ENCODE measurements at regions not wholly inside any gene's neighbourhood (a gene's known extent, or its start where the extent isn't known, plus 50 kb on each side); places are given as distances from the start of the nearest gene placed in this dataset.

GRCh38 chr10:36451391-36451970 is 673.9 kb upstream of the ANKRD30A start:
- no peaks in the 10 kb centered on the region for H3K4me1 Mint-ChIP-seq
- DNase-seq (ENCODE audit: low spot score in 2 of 2): no peak
- ATAC-seq (replicated peaks; ENCODE audit: extremely low read depth, poor library complexity, severe bottlenecking): no peak
- no peak overlapping the region for H3K4me3 Mint-ChIP-seq
- H3K9me3 Mint-ChIP-seq: no peaks in the 10 kb centered on the region
- no peaks in the 10 kb centered on the region for H3K27me3 Mint-ChIP-seq
- no peaks in the 10 kb centered on the region for H3K36me3 Mint-ChIP-seq (ENCODE audit: insufficient read depth)
- H3K27ac Mint-ChIP-seq (ENCODE audit: low read depth): no peak overlapping the region

- Mint-ChIP-seq H3K27ac (ENCODE audit: low read depth) (no peak overlapping the region), H3K4me1 (no peaks in the 10 kb centered on the region), H3K9me3 (no peaks in the 10 kb centered on the region), H3K4me3 (no peak overlapping the region), H3K36me3 (ENCODE audit: insufficient read depth) (no peaks in the 10 kb centered on the region), H3K27me3 (no peaks in the 10 kb centered on the region)
- no peak for ATAC-seq (replicated peaks; ENCODE audit: extremely low read depth, poor library complexity, severe bottlenecking)
- DNase-seq (ENCODE audit: low spot score in 2 of 2): no peak
These were observed 675.0 kb upstream of the ANKRD30A start for GRCh38 chr10:36450380-36450779.

DNA sequence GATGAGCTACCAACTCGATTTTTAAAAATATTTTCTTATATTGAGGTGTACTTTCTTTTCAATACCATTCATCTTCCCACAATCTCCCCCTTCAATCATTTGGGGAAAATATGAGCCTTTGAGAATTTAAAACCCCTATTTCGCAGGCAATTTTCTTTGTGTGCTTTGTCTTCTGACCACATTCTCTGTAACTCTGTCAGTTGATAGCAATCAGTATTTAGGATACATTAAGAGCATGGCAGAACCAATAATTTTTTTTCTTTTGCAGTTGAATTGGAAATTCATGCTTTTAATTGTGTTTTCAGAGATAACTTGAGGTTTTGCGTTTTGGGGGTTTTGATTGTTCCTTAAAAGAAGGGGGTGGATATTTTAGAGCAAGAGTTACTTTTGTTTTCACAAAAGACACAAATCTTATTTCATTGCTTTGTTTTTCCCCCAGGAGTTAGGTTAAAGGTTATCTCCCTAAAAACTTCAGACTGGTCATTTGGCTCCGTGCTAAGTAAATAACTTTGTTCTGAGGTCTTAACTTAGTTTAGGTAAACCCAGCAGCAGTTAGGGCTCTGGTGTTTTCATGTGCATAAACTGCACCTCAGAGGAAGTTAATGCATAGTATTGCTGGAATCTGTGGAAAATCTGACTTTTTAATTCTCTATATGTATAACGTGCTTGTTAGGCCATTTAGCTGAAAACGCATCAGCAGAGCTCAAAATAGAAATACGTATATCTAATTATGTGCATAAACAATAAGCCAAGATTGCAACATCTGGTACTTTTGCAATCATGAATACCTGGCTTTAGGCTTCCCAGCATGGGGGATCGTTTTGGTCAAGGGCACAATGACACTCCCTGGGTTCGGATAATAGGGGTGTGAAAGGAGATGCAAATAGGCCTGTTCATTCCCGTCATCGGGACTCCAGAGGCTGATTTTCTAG is 676.4 kb upstream of the ANKRD30A start:
- H3K36me3 Mint-ChIP-seq (ENCODE audit: insufficient read depth): no peaks in the 10 kb centered on the region
- H3K4me1 Mint-ChIP-seq: no peaks in the 10 kb centered on the region
- DNase-seq (ENCODE audit: low spot score in 2 of 2) (no peak), ATAC-seq (replicated peaks; ENCODE audit: extremely low read depth, poor library complexity, severe bottlenecking) (no peak)
- no peak overlapping the region for H3K4me3 Mint-ChIP-seq
- no peak overlapping the region for H3K27ac Mint-ChIP-seq (ENCODE audit: low read depth)
- H3K9me3 Mint-ChIP-seq: no peaks in the 10 kb centered on the region
- no peaks in the 10 kb centered on the region for H3K27me3 Mint-ChIP-seq

DNA sequence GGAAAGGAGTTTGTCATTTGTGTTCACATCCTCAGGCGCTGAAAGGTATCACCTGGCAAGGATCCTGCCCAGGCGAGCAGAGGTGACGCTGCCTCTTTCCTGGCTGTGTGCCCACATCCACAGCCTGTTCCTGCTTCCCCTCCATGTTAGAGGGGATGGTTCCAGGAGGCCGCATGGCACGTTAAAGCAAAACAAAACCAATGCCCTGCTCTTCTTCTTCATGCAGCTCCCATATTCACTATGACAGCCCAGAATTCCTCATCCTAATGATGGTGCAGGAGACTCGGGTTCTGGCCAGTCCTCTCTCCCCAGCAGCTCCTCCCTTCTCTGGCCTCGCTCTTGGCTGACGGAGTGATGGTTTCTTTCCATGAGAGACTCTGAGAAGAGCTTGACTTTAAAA is 678.5 kb upstream of the ANKRD30A start:
- Mint-ChIP-seq H3K4me1 (no peaks in the 10 kb centered on the region), H3K27me3 (no peaks in the 10 kb centered on the region), H3K9me3 (no peaks in the 10 kb centered on the region), H3K27ac (ENCODE audit: low read depth) (no peak overlapping the region), H3K36me3 (ENCODE audit: insufficient read depth) (no peaks in the 10 kb centered on the region), H3K4me3 (no peak overlapping the region)
- DNase-seq (ENCODE audit: low spot score in 2 of 2) (no peak), ATAC-seq (replicated peaks; ENCODE audit: extremely low read depth, poor library complexity, severe bottlenecking) (no peak)

DNA sequence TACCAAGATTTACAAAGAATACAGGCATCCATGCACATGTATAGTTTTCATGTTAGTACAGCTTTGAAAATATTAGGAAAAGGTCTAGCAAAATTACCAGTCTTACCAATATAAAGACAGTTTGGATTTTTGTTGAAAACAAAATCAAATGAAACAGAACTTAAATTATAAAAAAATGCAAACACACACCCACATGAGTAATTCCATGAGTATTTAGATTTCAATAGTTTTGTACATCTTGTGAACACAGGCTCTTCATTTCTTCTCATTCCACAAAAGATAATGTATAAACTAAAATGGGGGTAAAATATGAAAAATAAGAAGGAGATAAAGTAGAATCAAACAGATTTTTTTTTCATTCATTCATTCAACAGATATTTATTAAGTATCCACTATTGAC is 682.2 kb upstream of the ANKRD30A start:
- DNase-seq (ENCODE audit: low spot score in 2 of 2) (no peak), ATAC-seq (replicated peaks; ENCODE audit: extremely low read depth, poor library complexity, severe bottlenecking) (no peak)
- Mint-ChIP-seq H3K27ac (ENCODE audit: low read depth) (no peak overlapping the region), H3K4me3 (no peak overlapping the region), H3K9me3 (peaks cover 12% of the 10 kb centered on the region), H3K27me3 (no peaks in the 10 kb centered on the region), H3K4me1 (no peaks in the 10 kb centered on the region), H3K36me3 (ENCODE audit: insufficient read depth) (no peaks in the 10 kb centered on the region)

- Mint-ChIP-seq H3K27me3 (no peaks in the 10 kb centered on the region), H3K27ac (ENCODE audit: low read depth) (no peak overlapping the region), H3K9me3 (peaks cover 12% of the 10 kb centered on the region), H3K4me3 (no peak overlapping the region), H3K4me1 (no peaks in the 10 kb centered on the region), H3K36me3 (ENCODE audit: insufficient read depth) (no peaks in the 10 kb centered on the region)
- DNase-seq (ENCODE audit: low spot score in 2 of 2) (no peak), ATAC-seq (replicated peaks; ENCODE audit: extremely low read depth, poor library complexity, severe bottlenecking) (no peak)
These were observed 683.8 kb upstream of the ANKRD30A start for GRCh38 chr10:36441557-36441956.

- no peaks in the 10 kb centered on the region for H3K4me1 Mint-ChIP-seq
- ATAC-seq (replicated peaks; ENCODE audit: extremely low read depth, poor library complexity, severe bottlenecking) (no peak), DNase-seq (ENCODE audit: low spot score in 2 of 2) (no peak)
- no peaks in the 10 kb centered on the region for H3K27me3 Mint-ChIP-seq
- no peak overlapping the region for H3K27ac Mint-ChIP-seq (ENCODE audit: low read depth)
- no peak overlapping the region for H3K4me3 Mint-ChIP-seq
- no peaks in the 10 kb centered on the region for H3K36me3 Mint-ChIP-seq (ENCODE audit: insufficient read depth)
- peaks cover 12% of the 10 kb centered on the region for H3K9me3 Mint-ChIP-seq
These were observed 684.9 kb upstream of the ANKRD30A start for GRCh38 chr10:36440539-36440938.

GRCh38 chr10:36437367-36437766 is 688.0 kb upstream of the ANKRD30A start:
- H3K4me3 Mint-ChIP-seq: no peak overlapping the region
- ATAC-seq (replicated peaks; ENCODE audit: extremely low read depth, poor library complexity, severe bottlenecking): no peak
- peaks cover 12% of the 10 kb centered on the region for H3K9me3 Mint-ChIP-seq
- H3K36me3 Mint-ChIP-seq (ENCODE audit: insufficient read depth): no peaks in the 10 kb centered on the region
- H3K27ac Mint-ChIP-seq (ENCODE audit: low read depth): no peak overlapping the region
- DNase-seq (ENCODE audit: low spot score in 2 of 2): no peak
- no peaks in the 10 kb centered on the region for H3K4me1 Mint-ChIP-seq
- no peaks in the 10 kb centered on the region for H3K27me3 Mint-ChIP-seq

- DNase-seq (ENCODE audit: low spot score in 2 of 2) (no peak), ATAC-seq (replicated peaks; ENCODE audit: extremely low read depth, poor library complexity, severe bottlenecking) (no peak)
- H3K27ac Mint-ChIP-seq (ENCODE audit: low read depth): no peak overlapping the region
- H3K4me1 Mint-ChIP-seq: no peaks in the 10 kb centered on the region
- H3K36me3 Mint-ChIP-seq (ENCODE audit: insufficient read depth): no peaks in the 10 kb centered on the region
- peaks cover 16% of the 10 kb centered on the region for H3K9me3 Mint-ChIP-seq
- no peaks in the 10 kb centered on the region for H3K27me3 Mint-ChIP-seq
- H3K4me3 Mint-ChIP-seq: no peak overlapping the region
These were observed 696.9 kb upstream of the ANKRD30A start for GRCh38 chr10:36428507-36428906.

- Mint-ChIP-seq H3K27me3 (no peaks in the 10 kb centered on the region), H3K4me1 (no peaks in the 10 kb centered on the region), H3K27ac (ENCODE audit: low read depth) (no peak overlapping the region), H3K9me3 (peaks cover 26% of the 10 kb centered on the region), H3K36me3 (ENCODE audit: insufficient read depth) (no peaks in the 10 kb centered on the region), H3K4me3 (no peak overlapping the region)
- DNase-seq (ENCODE audit: low spot score in 2 of 2) (no peak), ATAC-seq (replicated peaks; ENCODE audit: extremely low read depth, poor library complexity, severe bottlenecking) (no peak)
These were observed 700.1 kb upstream of the ANKRD30A start for GRCh38 chr10:36425131-36425797.

DNA sequence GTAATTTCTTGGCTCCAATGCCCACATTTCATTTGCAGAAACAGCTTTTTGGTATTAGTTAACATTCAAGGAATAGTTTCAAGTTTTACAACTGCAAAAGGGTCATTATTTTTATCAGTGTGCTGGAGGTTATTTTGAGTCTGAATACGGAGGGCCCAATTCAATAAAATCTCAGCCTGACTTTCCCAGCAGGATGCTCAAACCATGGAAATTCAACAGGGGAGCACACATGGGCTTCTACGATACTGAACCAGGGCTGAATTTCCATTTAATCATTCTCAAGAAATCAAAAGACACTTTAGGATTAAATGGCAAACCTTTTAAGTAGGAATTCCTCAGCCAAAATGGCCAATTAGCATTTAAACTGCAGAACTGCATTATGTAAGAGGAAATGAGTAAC is 700.9 kb upstream of the ANKRD30A start:
- ATAC-seq (replicated peaks; ENCODE audit: extremely low read depth, poor library complexity, severe bottlenecking) (no peak), DNase-seq (ENCODE audit: low spot score in 2 of 2) (no peak)
- no peaks in the 10 kb centered on the region for H3K36me3 Mint-ChIP-seq (ENCODE audit: insufficient read depth)
- H3K27me3 Mint-ChIP-seq: no peaks in the 10 kb centered on the region
- no peaks in the 10 kb centered on the region for H3K4me1 Mint-ChIP-seq
- no peak overlapping the region for H3K4me3 Mint-ChIP-seq
- H3K9me3 Mint-ChIP-seq: peaks cover 19% of the 10 kb centered on the region
- H3K27ac Mint-ChIP-seq (ENCODE audit: low read depth): no peak overlapping the region

- ATAC-seq (replicated peaks; ENCODE audit: extremely low read depth, poor library complexity, severe bottlenecking): no peak
- DNase-seq (ENCODE audit: low spot score in 2 of 2): no peak
- no peaks in the 10 kb centered on the region for H3K4me1 Mint-ChIP-seq
- peaks cover 19% of the 10 kb centered on the region for H3K9me3 Mint-ChIP-seq
- no peaks in the 10 kb centered on the region for H3K27me3 Mint-ChIP-seq
- no peak overlapping the region for H3K4me3 Mint-ChIP-seq
- no peak overlapping the region for H3K27ac Mint-ChIP-seq (ENCODE audit: low read depth)
- no peaks in the 10 kb centered on the region for H3K36me3 Mint-ChIP-seq (ENCODE audit: insufficient read depth)
These were observed 701.6 kb upstream of the ANKRD30A start for GRCh38 chr10:36423821-36424248.

DNA sequence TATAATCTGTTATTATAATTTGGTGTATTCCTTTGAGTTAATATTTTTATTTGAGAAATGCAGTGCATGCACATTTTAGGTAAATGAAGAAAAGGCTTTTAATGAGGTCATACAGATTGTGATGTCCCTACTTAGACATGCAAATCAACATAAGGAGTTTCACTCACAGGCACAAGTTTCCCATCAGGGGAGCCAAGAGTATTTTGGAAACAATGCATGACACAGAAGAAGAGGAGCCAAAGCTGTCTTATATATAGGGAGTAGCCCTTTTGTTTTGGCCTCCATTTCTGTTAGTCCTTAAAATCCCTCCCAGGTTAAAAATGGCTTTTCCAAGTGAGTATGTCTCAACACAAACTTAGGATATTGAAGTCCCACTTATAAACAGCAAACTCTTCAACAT is 703.4 kb upstream of the ANKRD30A start:
- Mint-ChIP-seq H3K9me3 (peaks cover 20% of the 10 kb centered on the region), H3K27ac (ENCODE audit: low read depth) (no peak overlapping the region), H3K27me3 (no peaks in the 10 kb centered on the region), H3K36me3 (ENCODE audit: insufficient read depth) (no peaks in the 10 kb centered on the region), H3K4me3 (no peak overlapping the region), H3K4me1 (no peaks in the 10 kb centered on the region)
- ATAC-seq (replicated peaks; ENCODE audit: extremely low read depth, poor library complexity, severe bottlenecking): no peak
- no peak for DNase-seq (ENCODE audit: low spot score in 2 of 2)
